G401 (cell line): ENCODE measurements at regions not wholly inside any gene's neighbourhood (a gene's known extent, or its start where the extent isn't known, plus 50 kb on each side); places are given as distances from the start of the nearest gene placed in this dataset.
A peak's percentile ranks its signal among the peaks of the same experiment; 100 is the strongest.
"Not testable (repeated sequence)": the region's sequence is repeated elsewhere in the genome, so short reads cannot be mapped to it uniquely, and the experiment has no call there.

ENCODE experiments used
- DNase-seq: peaks from one replicate; pipeline ENCODE4 v3.0.0-alpha.2; 2015; ENCODE audit warnings: low spot score
- in situ Hi-C: cut with HindIII; loops from 2 replicates; pipeline ENCODE4 v1.10.0; 2016; ENCODE audit warnings: low sequenced_read_pairs, mixed read lengths

- in situ Hi-C loops = no loop called here
These were observed 556.2 kb upstream of the PCDH10 start for GRCh38 chr4:132592850-132593249.

GRCh38 chr4:132593717-132594400 is 555.2 kb upstream of the PCDH10 start:
- DNase-seq = no peak
- in situ Hi-C loops = no loop called here

More at GRCh38 chr4:132592850-132593249, 556.2 kb upstream of the PCDH10 start:
- DNase-seq = no peak

GRCh38 chr4:132596186-132596585 is 552.9 kb upstream of the PCDH10 start:
- DNase-seq = no peak

GRCh38 chr4:132605551-132605950 is 543.5 kb upstream of the PCDH10 start:
- in situ Hi-C loops = no loop called here
- DNase-seq = no peak

More at GRCh38 chr4:132596186-132596585, 552.9 kb upstream of the PCDH10 start:
- in situ Hi-C loops = no loop called here

GRCh38 chr4:132614682-132615081 is 534.4 kb upstream of the PCDH10 start:
- in situ Hi-C loops = no loop called here
- no peak for DNase-seq

GRCh38 chr4:132619968-132620367 is 529.1 kb upstream of the PCDH10 start:
- in situ Hi-C loops = no loop called here
- DNase-seq = no peak

GRCh38 chr4:132642016-132642817 is 506.9 kb upstream of the PCDH10 start:
- DNase-seq = peak; percentile 15

GRCh38 chr4:132646186-132646585 is 502.9 kb upstream of the PCDH10 start:
- DNase-seq = no peak

More at GRCh38 chr4:132642016-132642817, 506.9 kb upstream of the PCDH10 start:
- in situ Hi-C loops = no loop called here

GRCh38 chr4:132651196-132651595 is 497.9 kb upstream of the PCDH10 start:
- DNase-seq = no peak
- in situ Hi-C loops = no loop called here

More at GRCh38 chr4:132646186-132646585, 502.9 kb upstream of the PCDH10 start:
- in situ Hi-C loops = no loop called here

GRCh38 chr4:132660181-132660580 is 488.9 kb upstream of the PCDH10 start:
- in situ Hi-C loops = no loop called here
- no peak for DNase-seq

- peak; percentile 10 for DNase-seq
- in situ Hi-C loops = no loop called here
These were observed 486.6 kb upstream of the PCDH10 start for GRCh38 chr4:132662456-132662855.

- in situ Hi-C loops = no loop called here
- DNase-seq = no peak
These were observed 479.3 kb upstream of the PCDH10 start for GRCh38 chr4:132669786-132670185.

GRCh38 chr4:132670557-132670956 is 478.5 kb upstream of the PCDH10 start:
- no peak for DNase-seq
- in situ Hi-C loops = no loop called here

- in situ Hi-C loops = no loop called here
- DNase-seq = no peak
These were observed 465.1 kb upstream of the PCDH10 start for GRCh38 chr4:132683957-132684356.

- in situ Hi-C loops = no loop called here
- no peak for DNase-seq
These were observed 458.1 kb upstream of the PCDH10 start for GRCh38 chr4:132691026-132691425.

- no peak for DNase-seq
- in situ Hi-C loops = no loop called here
These were observed 457.4 kb upstream of the PCDH10 start for GRCh38 chr4:132691668-132692067.

- in situ Hi-C loops = no loop called here
- no peak for DNase-seq
These were observed 454.3 kb upstream of the PCDH10 start for GRCh38 chr4:132694775-132695174.

GRCh38 chr4:132697505-132697904 is 451.6 kb upstream of the PCDH10 start:
- DNase-seq, in situ Hi-C loops: not testable (repeated sequence)

GRCh38 chr4:132707955-132708354 is 441.1 kb upstream of the PCDH10 start:
- no peak for DNase-seq
- in situ Hi-C loops = no loop called here

- no peak for DNase-seq
- in situ Hi-C loops = no loop called here
These were observed 440.0 kb upstream of the PCDH10 start for GRCh38 chr4:132709056-132709455.
